ENCODE measurements at regions not wholly inside any gene's neighbourhood (a gene's known extent, or its start where the extent isn't known, plus 50 kb on each side); places are given as distances from the start of the nearest gene placed in this dataset.

DNA sequence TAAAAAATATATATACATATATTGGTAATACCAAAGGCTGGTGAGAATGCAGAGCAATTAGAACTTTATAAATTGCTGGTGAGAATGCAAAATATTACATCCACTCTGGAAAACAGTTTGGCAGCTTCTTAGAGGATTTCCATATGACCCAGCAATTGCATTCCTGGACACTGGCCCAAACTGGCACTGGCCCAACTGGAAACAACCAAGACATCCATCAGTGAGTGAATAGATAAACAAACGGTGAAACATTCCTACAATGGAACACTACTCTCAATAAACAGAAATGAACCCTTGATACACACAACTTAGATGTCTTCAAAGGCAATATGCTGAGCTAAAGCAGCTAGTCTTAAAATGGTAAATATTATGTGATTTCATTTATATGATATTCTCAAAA is 524.2 kb downstream of the IQCM start:
- Histone ChIP-seq H3K4me1 (ENCODE audit: control insufficient read depth, insufficient read depth, low read length) (no peaks in the 10 kb centered on the region), H2AFZ (ENCODE audit: control insufficient read depth, low read depth, low read length) (no peak overlapping the region), H3K4me3 (no peak overlapping the region), H3K9ac (ENCODE audit: control insufficient read depth, insufficient read depth, low read length) (no peak overlapping the region), H3K9me3 (replicated peaks; ENCODE audit: control insufficient read depth, insufficient read depth, low read length) (no peaks in the 10 kb centered on the region), H3K4me2 (ENCODE audit: control insufficient read depth, insufficient read depth) (no peak overlapping the region), H3K79me2 (ENCODE audit: control insufficient read depth, insufficient read depth, low read length) (no peaks in the 10 kb centered on the region), H3K27me3 (replicated peaks in 1 of 2; ENCODE audit: control insufficient read depth in 2 of 2, insufficient read depth in 2 of 2, low read length in 1 of 2) (no peaks in the 10 kb centered on the region), H3K36me3 (ENCODE audit: control insufficient read depth in 2 of 2, insufficient read depth in 2 of 2, low read length in 1 of 2) (no peaks in the 10 kb centered on the region), H3K27ac (ENCODE audit: control insufficient read depth, insufficient read depth) (no peak overlapping the region), H4K20me1 (ENCODE audit: control insufficient read depth, insufficient read depth) (no peaks in the 10 kb centered on the region)
- CTCF ChIA-PET, result no interaction called here
- DNase-seq (ENCODE audit: low read depth, low spot score) (no peak), ATAC-seq (no peak), FAIRE-seq (no peak)
- POLR2A ChIA-PET, result interaction anchor here (0.7 kb wide), 1 partner anchor 1087 kb away, joined by 3 read pairs; no protein-coding TSS in a partner anchor
- TF ChIP-seq, protein P1, sequence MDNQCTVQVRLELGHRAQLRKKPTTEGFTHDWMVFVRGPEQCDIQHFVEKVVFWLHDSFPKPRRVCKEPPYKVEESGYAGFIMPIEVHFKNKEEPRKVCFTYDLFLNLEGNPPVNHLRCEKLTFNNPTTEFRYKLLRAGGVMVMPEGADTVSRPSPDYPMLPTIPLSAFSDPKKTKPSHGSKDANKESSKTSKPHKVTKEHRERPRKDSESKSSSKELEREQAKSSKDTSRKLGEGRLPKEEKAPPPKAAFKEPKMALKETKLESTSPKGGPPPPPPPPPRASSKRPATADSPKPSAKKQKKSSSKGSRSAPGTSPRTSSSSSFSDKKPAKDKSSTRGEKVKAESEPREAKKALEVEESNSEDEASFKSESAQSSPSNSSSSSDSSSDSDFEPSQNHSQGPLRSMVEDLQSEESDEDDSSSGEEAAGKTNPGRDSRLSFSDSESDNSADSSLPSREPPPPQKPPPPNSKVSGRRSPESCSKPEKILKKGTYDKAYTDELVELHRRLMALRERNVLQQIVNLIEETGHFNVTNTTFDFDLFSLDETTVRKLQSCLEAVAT (IDR thresholded peaks at IDR 0.05), result no peak
- TF ChIP-seq, protein P2, sequence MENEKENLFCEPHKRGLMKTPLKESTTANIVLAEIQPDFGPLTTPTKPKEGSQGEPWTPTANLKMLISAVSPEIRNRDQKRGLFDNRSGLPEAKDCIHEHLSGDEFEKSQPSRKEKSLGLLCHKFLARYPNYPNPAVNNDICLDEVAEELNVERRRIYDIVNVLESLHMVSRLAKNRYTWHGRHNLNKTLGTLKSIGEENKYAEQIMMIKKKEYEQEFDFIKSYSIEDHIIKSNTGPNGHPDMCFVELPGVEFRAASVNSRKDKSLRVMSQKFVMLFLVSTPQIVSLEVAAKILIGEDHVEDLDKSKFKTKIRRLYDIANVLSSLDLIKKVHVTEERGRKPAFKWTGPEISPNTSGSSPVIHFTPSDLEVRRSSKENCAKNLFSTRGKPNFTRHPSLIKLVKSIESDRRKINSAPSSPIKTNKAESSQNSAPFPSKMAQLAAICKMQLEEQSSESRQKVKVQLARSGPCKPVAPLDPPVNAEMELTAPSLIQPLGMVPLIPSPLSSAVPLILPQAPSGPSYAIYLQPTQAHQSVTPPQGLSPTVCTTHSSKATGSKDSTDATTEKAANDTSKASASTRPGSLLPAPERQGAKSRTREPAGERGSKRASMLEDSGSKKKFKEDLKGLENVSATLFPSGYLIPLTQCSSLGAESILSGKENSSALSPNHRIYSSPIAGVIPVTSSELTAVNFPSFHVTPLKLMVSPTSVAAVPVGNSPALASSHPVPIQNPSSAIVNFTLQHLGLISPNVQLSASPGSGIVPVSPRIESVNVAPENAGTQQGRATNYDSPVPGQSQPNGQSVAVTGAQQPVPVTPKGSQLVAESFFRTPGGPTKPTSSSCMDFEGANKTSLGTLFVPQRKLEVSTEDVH (IDR thresholded peaks at IDR 0.05; ENCODE audit: low read depth, partially characterized antibody), result no peak
- TF ChIP-seq, protein P3, sequence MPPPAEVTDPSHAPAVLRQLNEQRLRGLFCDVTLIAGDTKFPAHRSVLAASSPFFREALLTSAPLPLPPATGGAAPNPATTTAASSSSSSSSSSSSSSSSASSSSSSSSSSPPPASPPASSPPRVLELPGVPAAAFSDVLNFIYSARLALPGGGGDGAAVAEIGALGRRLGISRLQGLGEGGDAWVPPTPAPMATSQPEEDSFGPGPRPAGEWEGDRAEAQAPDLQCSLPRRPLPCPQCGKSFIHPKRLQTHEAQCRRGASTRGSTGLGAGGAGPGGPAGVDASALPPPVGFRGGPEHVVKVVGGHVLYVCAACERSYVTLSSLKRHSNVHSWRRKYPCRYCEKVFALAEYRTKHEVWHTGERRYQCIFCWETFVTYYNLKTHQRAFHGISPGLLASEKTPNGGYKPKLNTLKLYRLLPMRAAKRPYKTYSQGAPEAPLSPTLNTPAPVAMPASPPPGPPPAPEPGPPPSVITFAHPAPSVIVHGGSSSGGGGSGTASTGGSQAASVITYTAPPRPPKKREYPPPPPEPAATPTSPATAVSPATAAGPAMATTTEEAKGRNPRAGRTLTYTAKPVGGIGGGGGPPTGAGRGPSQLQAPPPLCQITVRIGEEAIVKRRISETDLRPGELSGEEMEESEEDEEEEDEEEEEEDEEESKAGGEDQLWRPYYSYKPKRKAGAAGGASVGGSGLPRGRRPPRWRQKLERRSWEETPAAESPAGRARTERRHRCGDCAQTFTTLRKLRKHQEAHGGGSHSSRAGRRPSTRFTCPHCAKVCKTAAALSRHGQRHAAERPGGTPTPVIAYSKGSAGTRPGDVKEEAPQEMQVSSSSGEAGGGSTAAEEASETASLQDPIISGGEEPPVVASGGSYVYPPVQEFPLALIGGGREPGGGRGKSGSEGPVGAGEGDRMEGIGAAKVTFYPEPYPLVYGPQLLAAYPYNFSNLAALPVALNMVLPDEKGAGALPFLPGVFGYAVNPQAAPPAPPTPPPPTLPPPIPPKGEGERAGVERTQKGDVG (CRISPR knock-in tag; IDR thresholded peaks at IDR 0.05), result no peak
- TF ChIP-seq TAF1 (IDR thresholded peaks at IDR 0.05; ENCODE audit: borderline replicate concordance, low read depth, low read length), result no peak
- no peak for TF ChIP-seq NBN (IDR thresholded peaks at IDR 0.05)
- TF ChIP-seq NFYA (IDR thresholded peaks at IDR 0.05; ENCODE audit: borderline replicate concordance, low read depth, low read length), result no peak
- TF ChIP-seq FOXM1 (IDR thresholded peaks at IDR 0.05; ENCODE audit: low read depth, low read length), result no peak
- TF ChIP-seq, protein P4, sequence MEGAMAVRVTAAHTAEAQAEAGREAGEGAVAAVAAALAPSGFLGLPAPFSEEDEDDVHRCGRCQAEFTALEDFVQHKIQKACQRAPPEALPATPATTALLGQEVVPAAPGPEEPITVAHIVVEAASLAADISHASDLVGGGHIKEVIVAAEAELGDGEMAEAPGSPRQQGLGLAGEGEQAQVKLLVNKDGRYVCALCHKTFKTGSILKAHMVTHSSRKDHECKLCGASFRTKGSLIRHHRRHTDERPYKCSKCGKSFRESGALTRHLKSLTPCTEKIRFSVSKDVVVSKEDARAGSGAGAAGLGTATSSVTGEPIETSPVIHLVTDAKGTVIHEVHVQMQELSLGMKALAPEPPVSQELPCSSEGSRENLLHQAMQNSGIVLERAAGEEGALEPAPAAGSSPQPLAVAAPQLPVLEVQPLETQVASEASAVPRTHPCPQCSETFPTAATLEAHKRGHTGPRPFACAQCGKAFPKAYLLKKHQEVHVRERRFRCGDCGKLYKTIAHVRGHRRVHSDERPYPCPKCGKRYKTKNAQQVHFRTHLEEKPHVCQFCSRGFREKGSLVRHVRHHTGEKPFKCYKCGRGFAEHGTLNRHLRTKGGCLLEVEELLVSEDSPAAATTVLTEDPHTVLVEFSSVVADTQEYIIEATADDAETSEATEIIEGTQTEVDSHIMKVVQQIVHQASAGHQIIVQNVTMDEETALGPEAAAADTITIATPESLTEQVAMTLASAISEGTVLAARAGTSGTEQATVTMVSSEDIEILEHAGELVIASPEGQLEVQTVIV (IDR thresholded peaks at IDR 0.05; ENCODE audit: borderline replicate concordance, partially characterized antibody), result no peak
- TF ChIP-seq, protein P5, sequence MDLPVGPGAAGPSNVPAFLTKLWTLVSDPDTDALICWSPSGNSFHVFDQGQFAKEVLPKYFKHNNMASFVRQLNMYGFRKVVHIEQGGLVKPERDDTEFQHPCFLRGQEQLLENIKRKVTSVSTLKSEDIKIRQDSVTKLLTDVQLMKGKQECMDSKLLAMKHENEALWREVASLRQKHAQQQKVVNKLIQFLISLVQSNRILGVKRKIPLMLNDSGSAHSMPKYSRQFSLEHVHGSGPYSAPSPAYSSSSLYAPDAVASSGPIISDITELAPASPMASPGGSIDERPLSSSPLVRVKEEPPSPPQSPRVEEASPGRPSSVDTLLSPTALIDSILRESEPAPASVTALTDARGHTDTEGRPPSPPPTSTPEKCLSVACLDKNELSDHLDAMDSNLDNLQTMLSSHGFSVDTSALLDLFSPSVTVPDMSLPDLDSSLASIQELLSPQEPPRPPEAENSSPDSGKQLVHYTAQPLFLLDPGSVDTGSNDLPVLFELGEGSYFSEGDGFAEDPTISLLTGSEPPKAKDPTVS (IDR thresholded peaks at IDR 0.05; ENCODE audit: low read depth, low read length), result no peak
- TF ChIP-seq, protein P6, sequence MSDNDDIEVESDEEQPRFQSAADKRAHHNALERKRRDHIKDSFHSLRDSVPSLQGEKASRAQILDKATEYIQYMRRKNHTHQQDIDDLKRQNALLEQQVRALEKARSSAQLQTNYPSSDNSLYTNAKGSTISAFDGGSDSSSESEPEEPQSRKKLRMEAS (IDR thresholded peaks at IDR 0.05; ENCODE audit: low read depth, low read length), result no peak
- intact Hi-C loops (cut with micrococcal nuclease; ENCODE audit: unreplicated experiment) (no loop called here), in situ Hi-C loops (cut with MboI) (no loop called here)
- RAD21 ChIA-PET (ENCODE audit: unreplicated experiment), result no interaction called here
- SMC1A ChIA-PET (ENCODE audit: uncharacterized antibody, unreplicated experiment), result no interaction called here
- no TSS peak for BruUV-seq (replicated peaks)
- WGBS (ENCODE audit: insufficient coverage, insufficient replicate concordance, low lambda C conversion rate, missing lambda C conversion rate), result 0% methylated on average over 1 of the region's 1 CpG

Data from GM12878 (cell line).